Ovary (tissue), 7 donors: ENCODE measurements at regions not wholly inside any gene's neighbourhood (a gene's known extent, or its start where the extent isn't known, plus 50 kb on each side); places are given as distances from the start of the nearest gene placed in this dataset.
A peak's percentile ranks its signal among the peaks of the same experiment; 100 is the strongest.

Experiments
- DNase-seq, 5 donors: peaks; one replicate each; pipeline ENCODE4 v3.0.0-alpha.2; 2019 to 2020
- H3K27ac ChIP-seq, 2 donors: fragments of 200-600 bp; one replicate each; pipeline versions ENCODE4 v1.5.1 to v1.8.0; 2019 to 2022
- H3K27me3 ChIP-seq: fragments of 200-600 bp; one replicate; pipeline ENCODE4 v1.8.0; 2022
- H3K36me3 ChIP-seq: fragments of 200-600 bp; sonication (generic); one replicate; pipeline ENCODE4 v1.5.1; 2019
- H3K4me1 ChIP-seq: one replicate; pipeline ENCODE4 v1.8.1; 2013; ENCODE audit warnings: mild to moderate bottlenecking, moderate library complexity; ENCODE audit not compliant: insufficient read depth
- H3K4me3 ChIP-seq: fragments of 200-600 bp; sonication (generic); one replicate; pipeline ENCODE4 v1.5.1; 2017
- H3K9me3 ChIP-seq, 2 donors: fragments of 200-600 bp in 1 of 2; sonication (generic) in 1 of 2; one replicate each; pipeline versions ENCODE4 v1.5.1 to v1.8.1; 2013 to 2019; ENCODE audit warnings: mild to moderate bottlenecking in 1 of 2, moderate library complexity in 1 of 2
- CTCF ChIP-seq, 3 donors: fragments of 450-650 bp in 2 of 3; fragments of 200-600 bp in 1 of 3; IDR thresholded peaks; one replicate each; pipeline versions ENCODE4 v1.5.1 to v1.8.0; 2016 to 2022; ENCODE audit warnings: antibody characterized with exemption in 3 of 3, mild to moderate bottlenecking in 1 of 3
- EP300 ChIP-seq: sonication (generic); formaldehyde crosslinking; IDR thresholded peaks from one replicate; pipeline ENCODE4 v1.6.1; 2017; ENCODE audit warnings: antibody characterized with exemption
- POLR2A ChIP-seq: fragments of 450-650 bp; IDR thresholded peaks from one replicate; pipeline ENCODE4 v1.6.1; 2017; ENCODE audit warnings: antibody characterized with exemption, mild to moderate bottlenecking, moderate library complexity
- WGBS, 3 donors: extraction: QIAGEN DNeasy Blood & Tissue Kit in 1 of 3; methylation state at CpG; one replicate each; pipeline versions ENCODE4 v1.1.5 to v1.1.7; 2013 to 2017; 5-methylcytosine and 5-hydroxymethylcytosine counted together
- intact Hi-C, 4 donors: fragments of 100-400 bp; cut with DNase I; formaldehyde crosslinking; loops; one replicate each; pipeline versions ENCODE4 v1.11.0 to v1.15.1; 2022 to 2023
- donor health status: DM: no; HTN: no; CAD: no; lungs with moderate emphysema.
- donor health status: DM: no; HTN: no; CAD: no.
- donor health status: Bipolar disorder and iron deficiency.
- donor health status: DM: no; HTN: no; CAD: no.
- donor health status: DM: yes; HTN: yes; CAD: no.

GRCh38 chr1:234869182-234870019, 259.2 kb downstream of the TOMM20 start:
- WGBS, 3 donors = 80 to 85% (median 82%) methylated on average over 16 of the region's 16 CpGs
- intact Hi-C loops = loop anchor here in 1 of 4 donors (10.0 kb wide), 1 partner anchor 125 kb away; no protein-coding TSS in a partner anchor

DNA sequence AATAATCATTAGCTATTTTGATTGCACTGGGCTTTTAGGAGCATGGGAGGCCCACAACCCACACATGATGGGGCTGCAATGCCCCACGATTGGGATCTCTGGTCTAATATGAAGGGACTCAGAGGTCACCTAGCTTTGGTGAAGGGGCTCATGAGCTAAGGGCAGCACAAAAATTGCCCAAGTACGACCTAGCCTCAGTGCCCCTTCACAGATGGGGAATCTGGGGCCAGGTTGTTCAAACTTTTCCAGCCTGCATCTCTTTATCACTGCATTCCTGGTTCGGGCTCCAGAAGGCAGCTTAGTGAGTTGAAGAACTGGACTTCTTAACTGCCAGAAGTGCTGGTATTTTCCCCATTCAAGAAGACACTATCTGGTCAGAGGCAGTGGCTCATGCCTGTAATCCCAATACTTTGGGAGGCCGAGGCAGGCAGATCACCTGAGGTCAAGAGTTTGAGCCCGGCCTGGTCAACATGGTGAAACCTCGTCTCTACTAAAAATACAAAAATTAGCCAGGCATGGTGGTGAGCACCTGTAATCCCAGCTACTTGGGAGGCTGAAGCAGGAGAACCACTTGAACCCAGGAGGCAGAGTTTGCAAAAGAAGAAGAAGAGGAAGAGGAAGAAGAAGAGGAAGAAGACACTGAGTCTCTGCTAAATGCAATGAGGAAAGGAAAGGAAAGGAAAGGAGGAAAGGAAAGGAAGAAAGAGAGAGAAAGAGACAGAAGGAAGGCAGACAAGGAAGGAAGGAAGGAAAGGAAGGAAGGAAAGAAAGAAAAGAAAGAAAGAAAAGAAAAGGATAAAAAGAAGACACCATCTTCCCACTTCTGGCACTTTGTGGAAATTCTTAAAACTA, 258.5 kb upstream of the IRF2BP2 start:
- no peak overlapping the region for H3K4me3 ChIP-seq
- H3K9me3 ChIP-seq = no peaks in the 10 kb centered on the region
- no peak overlapping the region for H3K27ac ChIP-seq
- intact Hi-C loops = no loop called here
- TF ChIP-seq POLR2A (no peak), EP300 (no peak), CTCF (IDR thresholded peaks at IDR 0.05) (no peak)
- whole genome bisulfite sequencing, 3 donors = 91 to 95% (median 93%) methylated on average over 6 of the region's 6 CpGs
- peaks cover 1% of the 10 kb centered on the region for H3K4me1 ChIP-seq
- H3K27me3 ChIP-seq = no peaks in the 10 kb centered on the region
- no peak for DNase-seq
- H3K36me3 ChIP-seq = no peaks in the 10 kb centered on the region

More at GRCh38 chr1:234869182-234870019, 259.2 kb downstream of the TOMM20 start:
- no peak for DNase-seq
- Histone ChIP-seq H3K4me1 (peaks cover 1% of the 10 kb centered on the region), H3K4me3 (no peak overlapping the region), H3K27me3 (no peaks in the 10 kb centered on the region), H3K36me3 (no peaks in the 10 kb centered on the region), H3K27ac (no peak overlapping the region), H3K9me3 (no peaks in the 10 kb centered on the region)
- TF ChIP-seq CTCF (IDR thresholded peaks at IDR 0.05) (no peak), POLR2A (no peak), EP300 (no peak)

- intact Hi-C loops = no loop called here
- Histone ChIP-seq H3K9me3 (no peaks in the 10 kb centered on the region), H3K4me1 (peaks cover 5% of the 10 kb centered on the region), H3K4me3 (no peak overlapping the region), H3K36me3 (no peaks in the 10 kb centered on the region), H3K27ac (no peak overlapping the region), H3K27me3 (no peaks in the 10 kb centered on the region)
- 84 to 85% (median 84%) methylated on average over 18 of the region's 18 CpGs for WGBS, 3 donors
- peak in 1 of 5 donors; percentile 44 for DNase-seq
- TF ChIP-seq POLR2A (no peak), EP300 (no peak), CTCF (IDR thresholded peaks at IDR 0.05) (no peak)
Observed at GRCh38 chr1:234866007-234866866, 256.3 kb upstream of the IRF2BP2 start.
